IPS-18c (cell line): ENCODE measurements at regions not wholly inside any gene's neighbourhood (a gene's known extent, or its start where the extent isn't known, plus 50 kb on each side); places are given as distances from the start of the nearest gene placed in this dataset.

Experiments
- H3K4me3 ChIP-seq: 2 replicates; pipeline ENCODE4 v1.7.0; 2013; ENCODE audit warnings: low read depth, mild to moderate bottlenecking, low read length, moderate library complexity; ENCODE audit not compliant: insufficient read depth
- H3K9me3 ChIP-seq: one replicate; pipeline ENCODE4 v1.6.1; 2013; ENCODE audit warnings: mild to moderate bottlenecking, low read length, moderate library complexity; ENCODE audit not compliant: control insufficient read depth, insufficient read depth

- peaks cover 2% of the 10 kb centered on the region for H3K9me3 ChIP-seq
- no peak overlapping the region for H3K4me3 ChIP-seq
Observed at GRCh38 chrX:7233580-7234406, 85.8 kb upstream of the PUDP start.

- H3K9me3 ChIP-seq, result no peaks in the 10 kb centered on the region
- H3K4me3 ChIP-seq, result no peak overlapping the region
Observed at GRCh38 chrX:7228226-7228625, 80.3 kb upstream of the PUDP start.

- H3K4me3 ChIP-seq, result no peak overlapping the region
- H3K9me3 ChIP-seq, result peaks cover 4% of the 10 kb centered on the region
Observed at GRCh38 chrX:7225338-7225737, 77.4 kb upstream of the PUDP start.

GRCh38 chrX:7223271-7223670, 75.3 kb upstream of the PUDP start:
- peaks cover 4% of the 10 kb centered on the region for H3K9me3 ChIP-seq
- H3K4me3 ChIP-seq, result no peak overlapping the region

- Histone ChIP-seq H3K9me3 (peaks cover 4% of the 10 kb centered on the region), H3K4me3 (no peak overlapping the region)
Observed at GRCh38 chrX:7220121-7220520, 72.2 kb upstream of the PUDP start.

GRCh38 chrX:7219153-7219705, 71.3 kb upstream of the PUDP start:
- Histone ChIP-seq H3K4me3 (no peak overlapping the region), H3K9me3 (peaks cover 4% of the 10 kb centered on the region)

- H3K9me3 ChIP-seq, result peaks cover 4% of the 10 kb centered on the region
- no peak overlapping the region for H3K4me3 ChIP-seq
Observed at GRCh38 chrX:7218321-7219152, 70.6 kb upstream of the PUDP start.

GRCh38 chrX:7216981-7217587, 69.1 kb upstream of the PUDP start:
- peaks cover 7% of the 10 kb centered on the region for H3K9me3 ChIP-seq
- no peak overlapping the region for H3K4me3 ChIP-seq

- Histone ChIP-seq H3K4me3 (no peak overlapping the region), H3K9me3 (peaks cover 6% of the 10 kb centered on the region)
Observed at GRCh38 chrX:7215842-7216241, 67.9 kb upstream of the PUDP start.

GRCh38 chrX:7214251-7214650, 66.3 kb upstream of the PUDP start:
- Histone ChIP-seq H3K9me3 (peaks cover 4% of the 10 kb centered on the region), H3K4me3 (no peak overlapping the region)

GRCh38 chrX:7205037-7205577, 57.2 kb upstream of the PUDP start:
- H3K9me3 ChIP-seq, result no peaks in the 10 kb centered on the region
- no peak overlapping the region for H3K4me3 ChIP-seq

- H3K9me3 ChIP-seq, result no peaks in the 10 kb centered on the region
- no peak overlapping the region for H3K4me3 ChIP-seq
Observed at GRCh38 chrX:7204619-7205018, 56.7 kb upstream of the PUDP start.

- H3K9me3 ChIP-seq, result no peaks in the 10 kb centered on the region
- no peak overlapping the region for H3K4me3 ChIP-seq
Observed at GRCh38 chrX:7202206-7202605, 54.3 kb upstream of the PUDP start.

GRCh38 chrX:7201496-7201895, 53.5 kb upstream of the PUDP start:
- H3K9me3 ChIP-seq, result no peaks in the 10 kb centered on the region
- H3K4me3 ChIP-seq, result no peak overlapping the region

GRCh38 chrX:7198499-7198898, 50.5 kb upstream of the PUDP start:
- Histone ChIP-seq H3K9me3 (no peaks in the 10 kb centered on the region), H3K4me3 (no peak overlapping the region)
